ENCODE measurements at regions not wholly inside any gene's neighbourhood (a gene's known extent, or its start where the extent isn't known, plus 50 kb on each side); places are given as distances from the start of the nearest gene placed in this dataset.

GRCh38 chr3:28191363-28191762 is 50.1 kb upstream of the CMC1 start:
- no peak for TF ChIP-seq CTCF (IDR thresholded peaks at IDR 0.05)
- TF ChIP-seq POLR2A (IDR thresholded peaks at IDR 0.05) = no peak
